OCI-LY7 (cell line): ENCODE measurements at regions not wholly inside any gene's neighbourhood (a gene's known extent, or its start where the extent isn't known, plus 50 kb on each side); places are given as distances from the start of the nearest gene placed in this dataset.

Source experiments
- BruUV-seq: library from RNA; stranded (reverse); fragments of 400-500 nt; replicated peaks from 2 replicates; lab custom pipeline; 2021; lab: Mats Ljungman, UMichigan
- CTCF ChIA-PET: fragments of 300-600 bp; sonication (Branson Sonifier 250); formaldehyde crosslinking; loops from one replicate; lab custom pipeline; 2022; ENCODE audit warnings: antibody characterized with exemption; ENCODE audit not compliant: unreplicated experiment; lab: Charles Lee
- POLR2A ChIA-PET: fragments of 300-600 bp; sonication (Branson Sonifier 250); formaldehyde crosslinking; loops from one replicate; lab custom pipeline; 2022; ENCODE audit warnings: antibody characterized with exemption; lab: Charles Lee
- DNase-seq: peaks from one replicate; pipeline ENCODE4 v3.0.0-alpha.2; 2015; ENCODE audit warnings: low spot score
- H2AFZ ChIP-seq: fragments of 200-600 bp; sonication (generic), shearing (Covaris generic); 2 replicates; pipeline ENCODE4 v1.6.1; 2014; ENCODE audit warnings: mild to moderate bottlenecking, antibody characterized with exemption, low read length, moderate library complexity
- H3K27ac ChIP-seq: fragments of 200-600 bp; sonication (generic); 2 replicates; pipeline ENCODE4 v1.5.1; 2014; ENCODE audit warnings: mixed run types, low read depth, mild to moderate bottlenecking, moderate library complexity, low read length, inconsistent platforms; ENCODE audit not compliant: poor library complexity, severe bottlenecking
- H3K36me3 ChIP-seq: fragments of 200-600 bp; sonication (generic); 2 replicates; pipeline ENCODE4 v1.6.1; 2014; ENCODE audit warnings: mild to moderate bottlenecking, antibody characterized with exemption, low read length, moderate library complexity, mixed read lengths; ENCODE audit not compliant: insufficient read depth
- H3K4me1 ChIP-seq: fragments of 200-600 bp; sonication (generic); 2 replicates; pipeline ENCODE4 v1.5.1; 2014; ENCODE audit warnings: mild to moderate bottlenecking, low read length; ENCODE audit not compliant: insufficient read depth, poor library complexity, severe bottlenecking
- H3K4me2 ChIP-seq: fragments of 200-600 bp; sonication (generic); 2 replicates; pipeline ENCODE4 v1.6.1; 2014; ENCODE audit warnings: mild to moderate bottlenecking, low read length
- H3K4me3 ChIP-seq: fragments of 200-600 bp; sonication (generic); 2 replicates; pipeline ENCODE4 v1.5.1; 2014; ENCODE audit warnings: mild to moderate bottlenecking, low read depth, low read length; ENCODE audit not compliant: poor library complexity, severe bottlenecking
- H3K79me2 ChIP-seq: fragments of 200-600 bp; sonication (generic); 2 replicates; pipeline ENCODE4 v1.6.1; 2016; ENCODE audit warnings: low read depth, mild to moderate bottlenecking, low read length, moderate library complexity, mixed read lengths; ENCODE audit not compliant: insufficient read depth
- H3K9me2 ChIP-seq: fragments of 200-600 bp; sonication (generic); 2 replicates; pipeline ENCODE4 v1.6.1; 2016; ENCODE audit warnings: mild to moderate bottlenecking, low read length, mixed read lengths; ENCODE audit not compliant: insufficient read depth
- H3K9me3 ChIP-seq: fragments of 200-600 bp; sonication (generic); 2 replicates; pipeline ENCODE4 v1.6.1; 2014; ENCODE audit warnings: mild to moderate bottlenecking, mixed run types, low read length, mixed read lengths
- H4K20me1 ChIP-seq: fragments of 200-600 bp; sonication (generic); 2 replicates; pipeline ENCODE4 v1.6.1; 2014; ENCODE audit warnings: mild to moderate bottlenecking, antibody characterized with exemption, low read length, moderate library complexity, mixed read lengths; ENCODE audit not compliant: insufficient read depth
- EZH2phosphoT487 ChIP-seq: fragments of 200-600 bp; sonication (generic); IDR thresholded peaks from 2 replicates; pipeline ENCODE4 v1.6.1; 2018; ENCODE audit warnings: low read depth, borderline replicate concordance, mild to moderate bottlenecking, mixed run types, antibody characterized with exemption, low read length, moderate library complexity, mixed read lengths
- intact Hi-C: fragments of 100-400 bp; cut with micrococcal nuclease; formaldehyde crosslinking; loops from one replicate; pipeline ENCODE4 v1.10.0; 2022; ENCODE audit not compliant: unreplicated experiment
- TF ChIP-seq, protein P1 (sequence below): fragments of 200-600 bp; sonication (generic); conservative IDR thresholded peaks from 2 replicates; pipeline ENCODE4 v1.5.1; 2014; ENCODE audit warnings: mild to moderate bottlenecking, antibody characterized with exemption, low read length, moderate library complexity, mixed read lengths

DNA sequence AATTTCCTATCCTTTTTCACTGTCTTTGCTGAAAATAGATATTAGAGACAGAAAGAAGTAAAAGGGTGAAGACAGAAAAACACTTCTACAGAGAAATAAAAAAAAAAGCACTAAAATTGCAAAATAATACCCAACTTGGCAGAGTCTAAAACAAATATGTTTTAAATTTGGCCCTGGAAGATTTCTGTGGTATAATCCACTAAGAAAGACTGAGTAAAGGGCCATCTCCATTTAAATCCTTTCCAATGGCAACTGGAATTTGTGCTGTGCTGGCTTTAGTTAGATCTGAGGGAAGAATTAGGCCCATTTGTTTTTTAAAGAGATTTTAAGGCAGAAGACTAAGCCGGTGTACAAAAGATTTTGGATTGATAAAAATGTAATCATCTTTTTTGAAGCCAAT, 321.2 kb downstream of the GJA1 start:
- Histone ChIP-seq H4K20me1 (no peaks in the 10 kb centered on the region), H3K9me3 (no peaks in the 10 kb centered on the region), H3K4me2 (no peak overlapping the region), H3K79me2 (no peaks in the 10 kb centered on the region), H3K36me3 (no peaks in the 10 kb centered on the region), H2AFZ (no peak overlapping the region), H3K4me1 (no peaks in the 10 kb centered on the region), H3K9me2 (no peaks in the 10 kb centered on the region), H3K27ac (no peak overlapping the region), H3K4me3 (no peak overlapping the region)
- intact Hi-C loops = no loop called here
- no peak for DNase-seq
- BruUV-seq = no TSS peak
- POLR2A ChIA-PET = no interaction called here
- CTCF ChIA-PET = no interaction called here
- TF ChIP-seq EZH2phosphoT487 = no peak
- TF ChIP-seq, protein P1, sequence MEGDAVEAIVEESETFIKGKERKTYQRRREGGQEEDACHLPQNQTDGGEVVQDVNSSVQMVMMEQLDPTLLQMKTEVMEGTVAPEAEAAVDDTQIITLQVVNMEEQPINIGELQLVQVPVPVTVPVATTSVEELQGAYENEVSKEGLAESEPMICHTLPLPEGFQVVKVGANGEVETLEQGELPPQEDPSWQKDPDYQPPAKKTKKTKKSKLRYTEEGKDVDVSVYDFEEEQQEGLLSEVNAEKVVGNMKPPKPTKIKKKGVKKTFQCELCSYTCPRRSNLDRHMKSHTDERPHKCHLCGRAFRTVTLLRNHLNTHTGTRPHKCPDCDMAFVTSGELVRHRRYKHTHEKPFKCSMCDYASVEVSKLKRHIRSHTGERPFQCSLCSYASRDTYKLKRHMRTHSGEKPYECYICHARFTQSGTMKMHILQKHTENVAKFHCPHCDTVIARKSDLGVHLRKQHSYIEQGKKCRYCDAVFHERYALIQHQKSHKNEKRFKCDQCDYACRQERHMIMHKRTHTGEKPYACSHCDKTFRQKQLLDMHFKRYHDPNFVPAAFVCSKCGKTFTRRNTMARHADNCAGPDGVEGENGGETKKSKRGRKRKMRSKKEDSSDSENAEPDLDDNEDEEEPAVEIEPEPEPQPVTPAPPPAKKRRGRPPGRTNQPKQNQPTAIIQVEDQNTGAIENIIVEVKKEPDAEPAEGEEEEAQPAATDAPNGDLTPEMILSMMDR = no peak

DNA sequence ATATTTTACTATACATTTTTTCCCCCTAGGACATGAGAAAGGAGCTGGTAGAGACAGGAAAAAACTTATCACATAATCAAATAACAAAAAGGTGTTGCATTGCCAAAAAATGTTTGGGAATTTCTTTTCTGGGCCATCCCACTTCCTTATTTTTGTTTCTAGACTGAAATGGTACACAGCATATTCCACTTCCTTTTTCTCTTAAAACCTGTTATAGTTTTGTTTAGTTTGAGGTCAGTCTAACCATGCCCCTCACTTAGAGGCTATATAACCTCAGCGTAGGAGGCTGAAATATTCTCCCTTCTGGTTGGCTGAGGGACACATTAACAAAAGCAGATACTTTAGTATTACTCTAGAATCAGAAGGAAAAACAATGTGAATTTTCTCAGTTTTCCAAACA, 323.9 kb downstream of the GJA1 start:
- POLR2A ChIA-PET = no interaction called here
- Histone ChIP-seq H3K4me1 (no peaks in the 10 kb centered on the region), H3K4me2 (no peak overlapping the region), H3K27ac (no peak overlapping the region), H4K20me1 (no peaks in the 10 kb centered on the region), H3K9me2 (no peaks in the 10 kb centered on the region), H3K9me3 (no peaks in the 10 kb centered on the region), H3K36me3 (no peaks in the 10 kb centered on the region), H2AFZ (no peak overlapping the region), H3K4me3 (no peak overlapping the region), H3K79me2 (no peaks in the 10 kb centered on the region)
- intact Hi-C loops = no loop called here
- no peak for DNase-seq
- CTCF ChIA-PET = no interaction called here
- no TSS peak for BruUV-seq
- TF ChIP-seq, protein P1 = no peak
- no peak for TF ChIP-seq EZH2phosphoT487

- no peaks in the 10 kb centered on the region for H3K36me3 ChIP-seq
- H3K9me2 ChIP-seq = no peaks in the 10 kb centered on the region
- no TSS peak for BruUV-seq
- no peak overlapping the region for H3K4me2 ChIP-seq
- no peaks in the 10 kb centered on the region for H3K4me1 ChIP-seq
- H3K79me2 ChIP-seq = no peaks in the 10 kb centered on the region
- no peak for DNase-seq
- no peaks in the 10 kb centered on the region for H3K9me3 ChIP-seq
- H3K4me3 ChIP-seq = no peak overlapping the region
- TF ChIP-seq, protein P1 = no peak
- no peak for TF ChIP-seq EZH2phosphoT487
- no peak overlapping the region for H2AFZ ChIP-seq
- H3K27ac ChIP-seq = no peak overlapping the region
- POLR2A ChIA-PET = no interaction called here
- intact Hi-C loops = no loop called here
- CTCF ChIA-PET = no interaction called here
- no peaks in the 10 kb centered on the region for H4K20me1 ChIP-seq
Measured at GRCh38 chr6:121760191-121760590, 324.7 kb downstream of the GJA1 start.
